Esophagus squamous epithelium (tissue), 5 donors: ENCODE measurements at regions not wholly inside any gene's neighbourhood (a gene's known extent, or its start where the extent isn't known, plus 50 kb on each side); places are given as distances from the start of the nearest gene placed in this dataset.

Experiments used
- DNase-seq: peaks from one replicate; lab custom pipeline; 2025; lab: John Stamatoyannopoulos, UW
- H3K27ac ChIP-seq, 4 donors: fragments of 200-600 bp; sonication (generic); one replicate each; pipeline ENCODE4 v1.5.1; 2016 to 2019; ENCODE audit warnings: mild to moderate bottlenecking in 1 of 4
- H3K27me3 ChIP-seq, 4 donors: fragments of 200-600 bp; sonication (generic); 1 replicate in 3 of 4; 2 replicates in 1 of 4; pipeline versions ENCODE4 v1.5.1 to v1.6.0; 2017 to 2021; ENCODE audit warnings: antibody characterized with exemption in 1 of 4
- H3K36me3 ChIP-seq, 3 donors: fragments of 200-600 bp; sonication (generic); one replicate each; pipeline ENCODE4 v1.5.1; 2016 to 2019
- H3K4me1 ChIP-seq, 3 donors: fragments of 200-600 bp; sonication (generic); one replicate each; pipeline ENCODE4 v1.5.1; 2017 to 2019
- H3K4me3 ChIP-seq, 4 donors: fragments of 200-600 bp; sonication (generic); 1 replicate in 3 of 4; 2 replicates in 1 of 4; pipeline ENCODE4 v1.5.1; 2016 to 2019; ENCODE audit warnings: mild to moderate bottlenecking in 2 of 4, moderate library complexity in 1 of 4
- H3K9me3 ChIP-seq, 3 donors: fragments of 200-600 bp; sonication (generic); one replicate each; pipeline ENCODE4 v1.5.1; 2016 to 2019
- CTCF ChIP-seq, 6 experiments: fragments of 450-650 bp in 4 of 6; fragments of 200-600 bp in 2 of 6; sonication (generic) in 2 of 6; IDR thresholded peaks; one replicate each; pipeline ENCODE4 v1.5.1; 2016 to 2019; ENCODE audit warnings: antibody characterized with exemption in 6 of 6, mild to moderate bottlenecking in 4 of 6, moderate library complexity in 4 of 6
- POLR2A ChIP-seq, 4 donors: fragments of 450-650 bp; IDR thresholded peaks; one replicate each; pipeline ENCODE4 v1.6.1; 2017; ENCODE audit warnings: antibody characterized with exemption in 4 of 4, mild to moderate bottlenecking in 4 of 4, moderate library complexity in 3 of 4
- WGBS, 2 donors: methylation state at CpG; one replicate each; pipeline ENCODE4 v1.1.5; 2018; 5-methylcytosine and 5-hydroxymethylcytosine counted together
- intact Hi-C: fragments of 100-400 bp; cut with DNase I; formaldehyde crosslinking; loops from one replicate; pipeline ENCODE4 v1.15.0; 2022
- donor health status: DM: yes; HTN: yes; CAD: no.

GRCh38 chrX:22662776-22663175 lies 337.0 kb upstream of the DDX53 start:
- intact Hi-C loops = no loop called here
- TF ChIP-seq POLR2A (IDR thresholded peaks at IDR 0.05) (no peak), CTCF (IDR thresholded peaks at IDR 0.05) (no peak)
- Histone ChIP-seq H3K27me3 (no peaks in the 10 kb centered on the region), H3K9me3 (no peaks in the 10 kb centered on the region), H3K4me1 (no peaks in the 10 kb centered on the region), H3K4me3 (no peak overlapping the region), H3K27ac (no peak overlapping the region), H3K36me3 (no peaks in the 10 kb centered on the region)
- WGBS, 2 donors = 60 to 88% methylated on average over 1 of the region's 1 CpG
- DNase-seq = no peak

- no peak overlapping the region for H3K4me3 ChIP-seq
- H3K4me1 ChIP-seq = no peaks in the 10 kb centered on the region
- no peaks in the 10 kb centered on the region for H3K9me3 ChIP-seq
- H3K36me3 ChIP-seq = no peaks in the 10 kb centered on the region
- DNase-seq = no peak
- H3K27me3 ChIP-seq = no peaks in the 10 kb centered on the region
- intact Hi-C loops = no loop called here
- WGBS, 2 donors = 84 to 88% methylated on average over 2 to 3 of the region's 3 CpGs
- no peak for TF ChIP-seq POLR2A (IDR thresholded peaks at IDR 0.05)
- TF ChIP-seq CTCF (IDR thresholded peaks at IDR 0.05) = no peak
- H3K27ac ChIP-seq = no peak overlapping the region
These were observed 334.9 kb upstream of the DDX53 start for GRCh38 chrX:22664826-22665225.

- intact Hi-C loops = no loop called here
- Histone ChIP-seq H3K4me1 (no peaks in the 10 kb centered on the region), H3K4me3 (no peak overlapping the region), H3K27me3 (no peaks in the 10 kb centered on the region), H3K9me3 (no peaks in the 10 kb centered on the region), H3K27ac (no peak overlapping the region), H3K36me3 (no peaks in the 10 kb centered on the region)
- no peak for TF ChIP-seq CTCF (IDR thresholded peaks at IDR 0.05)
- no peak for TF ChIP-seq POLR2A (IDR thresholded peaks at IDR 0.05)
- WGBS, 2 donors = 84 to 89% methylated on average over 2 of the region's 2 CpGs
- DNase-seq = no peak
These were observed 333.9 kb upstream of the DDX53 start for GRCh38 chrX:22665818-22666217.

- DNase-seq = no peak
- WGBS, 2 donors = 17 to 45% methylated on average over 5 to 8 of the region's 9 CpGs
- Histone ChIP-seq H3K27me3 (no peaks in the 10 kb centered on the region), H3K4me3 (no peak overlapping the region), H3K9me3 (no peaks in the 10 kb centered on the region), H3K4me1 (no peaks in the 10 kb centered on the region), H3K27ac (no peak overlapping the region), H3K36me3 (no peaks in the 10 kb centered on the region)
- intact Hi-C loops = no loop called here
- TF ChIP-seq CTCF (IDR thresholded peaks at IDR 0.05) (no peak), POLR2A (IDR thresholded peaks at IDR 0.05) (no peak)
These were observed 333.3 kb upstream of the DDX53 start for GRCh38 chrX:22666441-22666840.

- 34 to 67% methylated on average over 1 to 3 of the region's 3 CpGs for WGBS, 2 donors
- DNase-seq = no peak
- intact Hi-C loops = no loop called here
These were observed 324.8 kb upstream of the DDX53 start for GRCh38 chrX:22674932-22675331.

More at GRCh38 chrX:22674932-22675331, 324.8 kb upstream of the DDX53 start:
- no peaks in the 10 kb centered on the region for H3K27me3 ChIP-seq
- H3K36me3 ChIP-seq = no peaks in the 10 kb centered on the region
- TF ChIP-seq POLR2A (IDR thresholded peaks at IDR 0.05) = no peak
- no peak for TF ChIP-seq CTCF (IDR thresholded peaks at IDR 0.05)
- no peak overlapping the region for H3K4me3 ChIP-seq
- no peaks in the 10 kb centered on the region for H3K9me3 ChIP-seq
- no peaks in the 10 kb centered on the region for H3K4me1 ChIP-seq
- no peak overlapping the region for H3K27ac ChIP-seq
